HL-60 (cell line): ENCODE measurements at regions not wholly inside any gene's neighbourhood (a gene's known extent, or its start where the extent isn't known, plus 50 kb on each side); places are given as distances from the start of the nearest gene placed in this dataset.

Source experiments
- CTCF ChIP-seq: IDR thresholded peaks from one replicate; pipeline ENCODE4 v1.5.1; 2011; ENCODE audit warnings: low read length, control low read depth, inconsistent platforms; ENCODE audit not compliant: insufficient read depth
- GABPA ChIP-seq: IDR thresholded peaks from 2 replicates; pipeline ENCODE4 v1.6.1; 2012; ENCODE audit warnings: low read depth
- POLR2AphosphoS5 ChIP-seq: IDR thresholded peaks from 2 replicates; pipeline ENCODE4 v1.6.1; 2012; ENCODE audit warnings: low read depth
- REST ChIP-seq: IDR thresholded peaks from 2 replicates; pipeline ENCODE4 v1.6.1; 2012; ENCODE audit warnings: low read depth; ENCODE audit not compliant: insufficient replicate concordance

GRCh38 chr3:71857956-71858355 is 73.0 kb upstream of the PROK2 start:
- TF ChIP-seq POLR2AphosphoS5 (no peak), CTCF (no peak), REST (no peak), GABPA (no peak)
